ENCODE measurements at regions not wholly inside any gene's neighbourhood (a gene's known extent, or its start where the extent isn't known, plus 50 kb on each side); places are given as distances from the start of the nearest gene placed in this dataset.

DNA sequence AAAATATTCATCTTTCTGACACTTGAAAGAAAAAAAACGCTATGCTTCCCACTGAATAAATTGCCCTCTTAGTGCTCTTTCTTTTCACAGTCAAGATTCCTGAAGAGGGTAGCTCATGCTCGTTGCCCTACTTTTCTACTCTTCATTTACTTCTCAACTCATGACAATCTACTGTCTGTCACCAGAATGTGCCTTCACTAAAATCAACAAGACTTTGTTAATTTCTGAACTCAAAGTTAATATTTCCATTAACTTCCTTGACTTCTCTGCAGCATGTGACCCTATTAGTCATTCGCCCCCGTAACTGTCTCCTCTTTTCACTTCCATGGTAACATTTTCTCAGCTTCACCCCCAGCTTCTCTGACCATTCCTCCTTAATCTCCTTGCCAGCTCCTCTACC lies 98.9 kb upstream of the MAPRE2 start:
- no peaks in the 10 kb centered on the region for H3K36me3 Mint-ChIP-seq (ENCODE audit: unreplicated experiment)
- no peak overlapping the region for H3K4me3 Mint-ChIP-seq (ENCODE audit: unreplicated experiment)
- no peaks in the 10 kb centered on the region for H3K9me3 Mint-ChIP-seq (ENCODE audit: unreplicated experiment)
- H3K4me1 Mint-ChIP-seq (ENCODE audit: unreplicated experiment), result peaks cover 17% of the 10 kb centered on the region
- peak overlapping the region; percentile 12 for H3K27ac Mint-ChIP-seq (ENCODE audit: unreplicated experiment)
- TF ChIP-seq, protein P1, sequence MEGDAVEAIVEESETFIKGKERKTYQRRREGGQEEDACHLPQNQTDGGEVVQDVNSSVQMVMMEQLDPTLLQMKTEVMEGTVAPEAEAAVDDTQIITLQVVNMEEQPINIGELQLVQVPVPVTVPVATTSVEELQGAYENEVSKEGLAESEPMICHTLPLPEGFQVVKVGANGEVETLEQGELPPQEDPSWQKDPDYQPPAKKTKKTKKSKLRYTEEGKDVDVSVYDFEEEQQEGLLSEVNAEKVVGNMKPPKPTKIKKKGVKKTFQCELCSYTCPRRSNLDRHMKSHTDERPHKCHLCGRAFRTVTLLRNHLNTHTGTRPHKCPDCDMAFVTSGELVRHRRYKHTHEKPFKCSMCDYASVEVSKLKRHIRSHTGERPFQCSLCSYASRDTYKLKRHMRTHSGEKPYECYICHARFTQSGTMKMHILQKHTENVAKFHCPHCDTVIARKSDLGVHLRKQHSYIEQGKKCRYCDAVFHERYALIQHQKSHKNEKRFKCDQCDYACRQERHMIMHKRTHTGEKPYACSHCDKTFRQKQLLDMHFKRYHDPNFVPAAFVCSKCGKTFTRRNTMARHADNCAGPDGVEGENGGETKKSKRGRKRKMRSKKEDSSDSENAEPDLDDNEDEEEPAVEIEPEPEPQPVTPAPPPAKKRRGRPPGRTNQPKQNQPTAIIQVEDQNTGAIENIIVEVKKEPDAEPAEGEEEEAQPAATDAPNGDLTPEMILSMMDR (IDR thresholded peaks at IDR 0.05), result no peak
- H3K27me3 Mint-ChIP-seq (ENCODE audit: unreplicated experiment), result peaks cover 2% of the 10 kb centered on the region
- DNase-seq (ENCODE audit: extremely low spot score, unreplicated experiment), result no peak

DNA sequence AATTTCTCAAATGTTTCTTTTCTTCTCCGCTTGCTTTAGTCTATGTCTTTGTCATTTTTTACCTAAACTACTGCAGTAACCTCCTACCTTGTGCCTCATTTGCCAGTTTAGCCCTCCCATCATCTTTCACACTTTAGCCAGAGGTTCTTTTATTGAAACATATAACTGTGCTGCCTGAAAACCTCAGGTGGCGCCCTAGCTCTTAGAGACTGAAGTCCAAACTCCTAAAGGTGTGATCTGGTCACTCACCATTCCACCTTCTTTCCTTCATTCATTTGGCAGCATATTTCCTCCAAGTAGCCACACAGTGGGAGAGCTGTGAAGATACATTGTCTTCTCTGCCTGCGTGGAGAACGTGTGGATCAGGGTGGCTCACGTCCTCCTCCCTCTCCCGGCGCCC lies 98.2 kb upstream of the MAPRE2 start:
- no peaks in the 10 kb centered on the region for H3K36me3 Mint-ChIP-seq (ENCODE audit: unreplicated experiment)

DNA sequence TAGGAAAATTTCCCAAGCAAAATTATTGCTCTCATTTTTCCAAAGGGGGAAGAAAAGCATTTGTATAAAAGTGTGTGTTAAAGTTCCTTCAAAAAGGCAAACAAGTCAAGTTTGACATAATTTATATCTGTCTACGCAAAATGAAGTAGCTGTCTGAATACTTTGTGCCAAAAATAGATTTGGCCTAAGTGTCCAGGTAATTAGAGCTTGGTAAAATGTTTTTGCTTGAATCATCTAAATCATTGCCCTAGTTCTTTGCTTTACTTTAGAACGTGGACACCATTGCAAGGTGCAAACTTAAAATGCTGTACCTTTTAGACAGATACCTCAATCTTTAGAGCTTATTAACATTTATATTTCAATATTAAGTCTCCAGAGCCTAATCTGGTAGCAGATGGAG lies 97.6 kb upstream of the MAPRE2 start:
- TF ChIP-seq, protein P1 (IDR thresholded peaks at IDR 0.05), result no peak
- no peaks in the 10 kb centered on the region for H3K9me3 Mint-ChIP-seq (ENCODE audit: unreplicated experiment)
- H3K4me1 Mint-ChIP-seq (ENCODE audit: unreplicated experiment), result peaks cover 26% of the 10 kb centered on the region
- H3K36me3 Mint-ChIP-seq (ENCODE audit: unreplicated experiment), result no peaks in the 10 kb centered on the region
- H3K27ac Mint-ChIP-seq (ENCODE audit: unreplicated experiment), result no peak overlapping the region
- peaks cover 2% of the 10 kb centered on the region for H3K27me3 Mint-ChIP-seq (ENCODE audit: unreplicated experiment)
- no peak overlapping the region for H3K4me3 Mint-ChIP-seq (ENCODE audit: unreplicated experiment)
- no peak for DNase-seq (ENCODE audit: extremely low spot score, unreplicated experiment)

More for the DNA sequence above, 98.2 kb upstream of the MAPRE2 start:
- no peak for DNase-seq (ENCODE audit: extremely low spot score, unreplicated experiment)
- TF ChIP-seq, protein P1 (IDR thresholded peaks at IDR 0.05), result no peak
- H3K4me1 Mint-ChIP-seq (ENCODE audit: unreplicated experiment), result peaks cover 24% of the 10 kb centered on the region
- no peaks in the 10 kb centered on the region for H3K9me3 Mint-ChIP-seq (ENCODE audit: unreplicated experiment)
- H3K27me3 Mint-ChIP-seq (ENCODE audit: unreplicated experiment), result peaks cover 2% of the 10 kb centered on the region
- H3K4me3 Mint-ChIP-seq (ENCODE audit: unreplicated experiment), result no peak overlapping the region
- no peak overlapping the region for H3K27ac Mint-ChIP-seq (ENCODE audit: unreplicated experiment)

DNA sequence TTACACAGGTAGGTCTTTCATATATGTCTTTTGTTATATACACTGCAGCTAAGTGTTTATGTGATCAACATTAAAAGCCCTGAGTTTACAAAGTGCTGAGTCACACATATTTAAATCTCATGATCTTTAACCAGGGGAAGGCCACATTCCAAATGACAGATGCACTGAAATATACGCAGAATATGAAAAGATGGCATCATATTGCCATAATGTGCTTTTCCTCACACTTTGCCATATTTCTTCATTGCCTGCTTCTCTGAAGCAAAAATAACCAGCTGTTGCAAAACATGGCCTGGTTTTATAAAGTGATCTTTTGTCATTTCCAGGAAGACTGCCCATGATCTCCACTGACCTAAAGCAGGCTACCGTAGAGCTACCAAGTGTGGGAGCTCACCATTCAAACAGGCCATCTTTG lies 93.5 kb upstream of the MAPRE2 start:
- Mint-ChIP-seq H3K4me3 (ENCODE audit: unreplicated experiment) (no peak overlapping the region), H3K36me3 (ENCODE audit: unreplicated experiment) (no peaks in the 10 kb centered on the region), H3K27me3 (ENCODE audit: unreplicated experiment) (peaks cover 2% of the 10 kb centered on the region), H3K4me1 (ENCODE audit: unreplicated experiment) (peaks cover 15% of the 10 kb centered on the region), H3K9me3 (ENCODE audit: unreplicated experiment) (no peaks in the 10 kb centered on the region), H3K27ac (ENCODE audit: unreplicated experiment) (peak overlapping the region; percentile 12)
- TF ChIP-seq, protein P1 (IDR thresholded peaks at IDR 0.05), result no peak
- DNase-seq (ENCODE audit: extremely low spot score, unreplicated experiment), result no peak

DNA sequence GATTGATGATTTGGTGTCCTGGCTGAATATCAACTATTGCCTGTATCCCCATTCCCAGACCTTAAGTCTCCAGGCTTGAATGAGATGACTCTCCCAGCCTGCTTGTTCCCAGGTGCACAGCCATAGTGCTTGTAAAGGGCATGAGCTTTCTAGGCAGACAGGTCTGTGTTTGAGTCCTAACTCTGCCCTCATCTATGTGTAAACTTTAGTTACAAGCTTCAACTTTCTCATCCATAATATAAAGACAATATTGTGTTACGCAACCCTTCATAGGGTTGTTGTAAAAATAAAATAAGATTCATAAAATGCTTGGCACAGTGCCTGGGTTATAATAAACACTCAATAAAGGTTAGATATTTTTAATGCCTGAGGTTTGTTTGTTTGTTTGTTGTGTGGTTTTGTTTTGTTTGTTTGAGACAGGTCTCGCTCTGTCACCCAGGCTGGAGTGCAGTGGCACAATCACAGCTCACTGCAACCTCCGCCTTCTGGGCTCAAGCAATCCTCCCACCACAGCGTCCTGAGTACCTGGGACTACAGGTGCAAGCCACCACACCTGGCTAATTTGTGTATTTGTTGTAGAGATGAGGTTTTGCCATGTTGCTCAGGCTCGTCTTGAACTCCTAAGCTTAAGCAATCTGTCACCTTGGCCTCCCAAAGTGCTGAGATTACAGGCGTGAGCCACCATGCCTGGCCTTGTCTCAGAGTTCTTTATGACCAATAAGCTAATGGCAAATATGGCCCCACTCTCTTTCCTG lies 89.4 kb upstream of the MAPRE2 start:
- no peaks in the 10 kb centered on the region for H3K27me3 Mint-ChIP-seq (ENCODE audit: unreplicated experiment)
- no peaks in the 10 kb centered on the region for H3K36me3 Mint-ChIP-seq (ENCODE audit: unreplicated experiment)
- peaks cover 18% of the 10 kb centered on the region for H3K4me1 Mint-ChIP-seq (ENCODE audit: unreplicated experiment)
- no peak overlapping the region for H3K4me3 Mint-ChIP-seq (ENCODE audit: unreplicated experiment)
- no peaks in the 10 kb centered on the region for H3K9me3 Mint-ChIP-seq (ENCODE audit: unreplicated experiment)
- TF ChIP-seq, protein P1 (IDR thresholded peaks at IDR 0.05), result no peak
- no peak overlapping the region for H3K27ac Mint-ChIP-seq (ENCODE audit: unreplicated experiment)
- no peak for DNase-seq (ENCODE audit: extremely low spot score, unreplicated experiment)

All from osteocyte (in vitro differentiated cells).